GM21367 (cell line): ENCODE measurements at regions not wholly inside any gene's neighbourhood (a gene's known extent, or its start where the extent isn't known, plus 50 kb on each side); places are given as distances from the start of the nearest gene placed in this dataset.
"Not testable (repeated sequence)": the region's sequence is repeated elsewhere in the genome, so short reads cannot be mapped to it uniquely, and the experiment has no call there.

Source experiments
- ATAC-seq: cut with Tn5 transposase; IDR thresholded peaks from one replicate; pipeline ENCODE4 v1.9.1; 2021; ENCODE audit not compliant: unreplicated experiment

- ATAC-seq: no peak
Observed at GRCh38 chr1:213523781-213524398, 463.9 kb upstream of the PROX1 start.

- ATAC-seq: no peak
Observed at GRCh38 chr1:213526306-213526705, 461.5 kb upstream of the PROX1 start.

- ATAC-seq: no peak
Observed at GRCh38 chr1:213530611-213531320, 457.0 kb upstream of the PROX1 start.

- ATAC-seq: no peak
Observed at GRCh38 chr1:213531369-213532310, 456.1 kb upstream of the PROX1 start.

DNA sequence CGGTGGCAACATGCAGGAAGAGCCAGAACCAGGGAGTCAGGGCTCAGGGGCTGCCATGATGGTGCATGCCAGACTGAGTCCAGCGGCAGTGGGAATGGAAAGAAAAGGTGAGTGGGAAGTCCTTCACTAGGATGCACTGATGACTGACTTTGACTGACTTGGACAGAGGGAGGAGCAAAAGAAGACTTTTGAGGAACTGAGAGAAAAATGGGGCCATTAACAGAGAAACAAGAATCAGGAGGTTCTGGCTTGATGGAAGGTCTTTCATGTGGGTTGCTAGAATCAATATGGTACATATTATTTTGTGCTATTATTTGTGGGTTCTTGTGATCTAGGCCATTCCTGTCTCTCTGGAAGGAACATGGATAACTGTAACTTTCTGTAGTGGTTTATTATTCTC, 454.6 kb upstream of the PROX1 start:
- ATAC-seq: peak; percentile 57

- no peak for ATAC-seq
Observed at GRCh38 chr1:213535679-213536078, 452.1 kb upstream of the PROX1 start.

DNA sequence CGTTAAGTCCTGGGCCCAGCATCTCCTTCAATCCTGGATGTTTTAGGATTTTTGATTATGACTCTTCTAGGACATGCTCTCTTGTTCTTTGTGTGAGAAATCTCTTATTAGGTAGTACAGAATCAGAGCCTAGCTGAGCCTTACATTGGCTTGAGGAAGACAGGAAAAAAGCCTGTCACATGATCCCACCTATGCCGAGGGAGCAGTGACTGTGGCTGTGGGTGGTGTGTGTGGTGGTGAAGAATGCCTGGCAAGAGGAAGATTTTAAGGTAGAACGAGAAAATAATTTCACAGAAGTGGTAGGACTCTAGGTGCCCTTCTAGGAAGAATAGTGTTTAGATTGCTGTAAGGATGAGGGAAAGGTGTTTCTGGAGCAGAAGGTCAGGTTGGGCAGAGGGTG, 449.5 kb upstream of the PROX1 start:
- no peak for ATAC-seq

DNA sequence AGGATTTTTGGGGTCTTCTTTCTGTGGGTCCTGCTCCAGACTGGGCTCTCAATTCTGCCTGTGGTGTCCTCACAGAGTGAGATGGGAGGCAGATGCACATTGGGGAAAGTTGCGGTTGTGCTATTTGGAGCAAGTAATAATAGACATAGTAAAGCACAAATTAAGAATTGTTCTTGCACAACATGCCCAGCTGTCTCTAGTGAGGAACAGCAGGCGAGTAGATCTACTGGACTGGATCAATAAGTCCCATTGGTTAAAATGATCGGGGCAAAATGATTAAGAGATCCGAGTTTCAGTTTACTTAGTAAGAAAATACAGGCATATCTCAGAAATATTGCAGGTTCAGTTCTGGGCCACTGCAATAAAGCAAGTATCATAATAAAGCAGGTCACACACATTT, 448.3 kb upstream of the PROX1 start:
- ATAC-seq: no peak

DNA sequence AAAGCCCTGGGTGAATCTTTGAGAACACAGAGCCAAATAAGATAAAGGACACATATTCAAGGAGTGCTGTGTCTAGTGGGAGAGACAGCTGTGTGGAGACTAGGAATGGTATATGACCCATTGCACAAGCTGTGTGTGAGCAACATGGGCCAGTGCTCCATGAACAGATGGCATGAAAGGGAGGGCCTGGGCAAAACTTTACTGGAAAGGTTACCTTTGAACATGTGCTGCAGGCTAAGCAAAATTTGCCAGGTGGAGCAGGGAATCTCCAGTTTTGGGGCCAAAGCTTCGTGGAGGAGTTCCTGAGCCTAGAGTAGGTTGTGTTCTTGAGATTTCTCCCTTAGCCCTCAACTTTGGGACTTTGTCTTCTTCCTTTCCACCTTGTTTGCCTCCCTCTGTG, 446.1 kb upstream of the PROX1 start:
- no peak for ATAC-seq

DNA sequence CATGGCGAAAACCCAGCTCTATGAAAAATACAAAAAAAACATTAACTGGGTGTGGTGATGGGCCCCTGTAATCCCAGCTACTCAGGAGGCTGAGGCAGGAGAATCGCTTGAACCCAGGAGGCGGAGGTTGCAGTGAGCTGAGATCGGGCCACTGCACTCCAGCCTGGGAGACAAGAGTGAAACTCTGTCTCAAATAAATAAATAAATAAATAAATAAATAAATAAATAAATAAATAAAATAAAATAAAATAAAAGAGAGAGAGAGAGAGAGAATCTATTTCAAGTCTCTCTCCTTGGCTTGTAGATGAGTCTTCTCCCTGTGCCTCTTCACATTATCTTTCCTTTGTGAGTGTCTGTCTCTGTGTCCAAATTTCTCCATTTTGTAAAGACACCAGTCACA, 442.6 kb upstream of the PROX1 start:
- ATAC-seq: not testable (repeated sequence)

DNA sequence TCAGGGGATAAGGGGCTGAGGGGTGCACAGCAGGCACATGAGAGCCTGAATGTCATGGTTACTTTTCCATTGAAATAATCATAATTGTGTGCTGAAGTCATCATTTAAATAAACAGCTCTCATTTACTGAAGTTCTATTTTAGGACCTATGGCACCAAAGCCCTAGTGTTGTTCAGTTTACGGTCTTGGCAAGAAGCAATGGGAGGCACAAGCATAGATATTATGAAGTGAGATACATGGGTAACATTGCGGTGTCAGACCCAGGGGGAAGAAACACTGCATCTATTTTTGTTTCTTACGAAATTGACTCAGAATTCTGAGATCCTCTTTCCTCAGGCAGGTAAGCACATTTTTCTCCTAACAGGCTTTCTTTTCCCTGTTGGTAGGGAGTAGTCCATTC, 437.8 kb upstream of the PROX1 start:
- no peak for ATAC-seq

GRCh38 chr1:213550804-213551203, 437.0 kb upstream of the PROX1 start:
- no peak for ATAC-seq

DNA sequence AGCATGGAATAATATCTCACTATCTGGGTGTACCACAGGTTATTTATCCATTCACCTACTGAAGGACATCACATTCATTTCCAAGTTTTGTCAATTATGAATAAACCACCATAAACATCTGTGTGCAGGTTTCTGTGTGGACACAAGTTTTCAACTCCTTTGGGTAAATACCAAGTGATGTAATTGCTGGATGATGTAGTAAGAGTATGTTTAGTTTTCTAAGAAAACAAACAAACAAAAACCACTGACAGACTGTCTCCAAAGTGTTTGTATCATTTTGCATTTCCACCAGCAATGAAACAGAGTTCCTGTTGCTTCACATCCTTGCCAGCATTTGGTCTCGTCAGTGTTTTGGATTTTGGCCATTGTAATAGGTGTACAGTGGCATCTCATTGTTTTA, 435.7 kb upstream of the PROX1 start:
- ATAC-seq: no peak

- ATAC-seq: no peak
Observed at GRCh38 chr1:213560226-213560625, 427.5 kb upstream of the PROX1 start.

- no peak for ATAC-seq
Observed at GRCh38 chr1:213561870-213562269, 425.9 kb upstream of the PROX1 start.

- no peak for ATAC-seq
Observed at GRCh38 chr1:213564215-213564659, 423.5 kb upstream of the PROX1 start.

DNA sequence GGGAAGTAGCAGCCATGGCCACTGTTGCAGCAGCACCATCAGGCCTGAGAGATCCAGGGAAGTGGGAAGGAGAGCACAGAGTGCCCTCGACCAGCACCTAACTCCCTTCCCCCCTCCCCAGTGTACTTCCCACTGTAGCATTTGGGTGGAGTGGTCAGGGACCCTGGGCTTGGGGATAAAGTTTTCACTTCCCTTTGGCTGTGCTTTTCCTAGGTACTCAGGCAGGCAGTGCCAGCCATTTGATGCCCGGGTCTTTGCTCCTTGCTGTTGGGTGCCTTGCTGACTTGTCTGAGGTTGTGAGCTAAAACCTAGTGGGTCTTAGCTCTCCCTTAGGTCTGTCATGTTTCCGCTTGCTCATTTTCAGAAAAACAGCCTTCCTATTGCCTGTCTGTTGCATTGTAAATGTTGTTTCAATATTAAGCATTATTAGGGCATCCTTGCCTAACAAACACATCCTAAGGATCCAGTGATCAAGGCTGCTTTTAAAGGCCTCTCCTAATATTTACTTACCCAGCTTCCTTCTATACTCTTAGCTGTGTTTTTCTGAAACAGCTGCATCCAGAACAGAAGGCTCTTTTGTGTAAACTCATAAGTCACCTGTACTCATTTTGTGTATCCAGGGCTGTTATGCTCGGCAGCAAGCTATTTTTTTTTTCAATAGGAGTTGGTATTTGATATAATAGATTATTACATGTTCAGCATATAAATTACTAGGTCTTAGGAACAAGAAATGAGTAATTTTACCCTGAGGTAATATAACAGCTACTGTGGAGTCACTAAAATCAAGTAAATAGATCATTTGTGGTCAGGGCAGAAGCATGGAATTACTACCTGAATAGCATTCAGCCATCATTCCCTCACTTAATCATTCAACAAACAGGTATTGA, 418.6 kb upstream of the PROX1 start:
- ATAC-seq: no peak

GRCh38 chr1:213569816-213570150, 418.0 kb upstream of the PROX1 start:
- no peak for ATAC-seq

DNA sequence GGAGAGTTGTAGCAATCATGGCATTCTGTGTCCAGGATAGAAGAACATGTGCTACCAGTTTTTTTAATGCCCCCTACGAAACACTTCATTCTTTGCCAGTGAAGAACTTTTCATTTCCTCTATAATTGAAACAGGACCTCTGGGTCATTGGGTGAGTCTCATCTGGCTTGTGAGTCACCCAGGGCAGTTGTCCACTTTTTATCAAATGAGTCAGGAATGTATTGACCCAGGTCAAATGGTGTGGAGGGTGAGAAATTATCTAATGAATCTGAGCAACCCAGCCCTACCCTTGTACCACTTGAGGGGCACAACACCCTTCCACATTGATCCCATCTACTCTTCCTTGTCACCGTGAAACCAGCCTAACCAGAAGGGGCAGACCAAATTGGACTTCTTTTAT, 417.3 kb upstream of the PROX1 start:
- ATAC-seq: no peak

- no peak for ATAC-seq
Observed at GRCh38 chr1:213571419-213571818, 416.4 kb upstream of the PROX1 start.

- ATAC-seq: no peak
Observed at GRCh38 chr1:213571843-213572242, 415.9 kb upstream of the PROX1 start.
